ENCODE measurements at regions not wholly inside any gene's neighbourhood (a gene's known extent, or its start where the extent isn't known, plus 50 kb on each side); places are given as distances from the start of the nearest gene placed in this dataset.

- H3K27ac ChIP-seq (ENCODE audit: extremely low read length, insufficient read depth, low read length), result no peak overlapping the region
- CTCF ChIA-PET (ENCODE audit: low intra/inter-chr PET ratio, low total read pairs), result no interaction called here
- H4K20me1 ChIP-seq (ENCODE audit: insufficient read depth, low read length), result no peaks in the 10 kb centered on the region
- 7% methylated on average over 4 of the region's 4 CpGs for WGBS (ENCODE audit: low lambda C conversion rate)
- POLR2A ChIA-PET, result no interaction called here
- BruUV-seq (replicated peaks), result no TSS peak
- H3K9ac ChIP-seq (ENCODE audit: insufficient read depth, low read depth, low read length), result no peak overlapping the region
- no peak for DNase-seq (ENCODE audit: low spot score)
- no peak for ATAC-seq
- H3K9me3 ChIP-seq (ENCODE audit: low read length), result no peaks in the 10 kb centered on the region
- TF ChIP-seq KAT2B (IDR thresholded peaks at IDR 0.05; ENCODE audit: borderline replicate concordance, low read depth, low read length), result no peak
- peaks cover 0 to 22% of the 10 kb centered on the region in 2 experiments; a peak in 3 of 5 replicates for H3K27me3 ChIP-seq (ENCODE audit: control insufficient read depth in 1 of 2, insufficient read depth in 2 of 2, low read length in 2 of 2)
- no peak for FAIRE-seq
- H3K4me3 ChIP-seq (replicated peaks in 1 of 3; ENCODE audit: insufficient read depth in 1 of 3, low read depth in 2 of 3, low read length in 3 of 3), result no peak overlapping the region
- H3K79me2 ChIP-seq (ENCODE audit: insufficient read depth, low read length), result no peaks in the 10 kb centered on the region
- H3K4me2 ChIP-seq (ENCODE audit: low read depth, low read length), result no peak overlapping the region
- in situ Hi-C loops (cut with HindIII; ENCODE audit: extremely low pct_ligation_motif_present, low pct_unique_long_range_greater_than_20kb) (no loop called here), intact Hi-C loops (cut with micrococcal nuclease; ENCODE audit: unreplicated experiment) (no loop called here)
- H3K36me3 ChIP-seq (replicated peaks in 1 of 2; ENCODE audit: control insufficient read depth in 1 of 2, insufficient read depth in 2 of 2, low read length in 2 of 2), result no peaks in the 10 kb centered on the region
- H2AFZ ChIP-seq (ENCODE audit: low read length), result no peak overlapping the region
- no peaks in the 10 kb centered on the region for H3K4me1 ChIP-seq (ENCODE audit: insufficient read depth, low read length)
Observed at GRCh38 chr2:66324909-66325528, 109.9 kb upstream of the MEIS1 start.

GRCh38 chr2:66324356-66324755 lies 110.6 kb upstream of the MEIS1 start:
- Histone ChIP-seq H3K79me2 (ENCODE audit: insufficient read depth, low read length) (no peaks in the 10 kb centered on the region), H3K4me2 (ENCODE audit: low read depth, low read length) (no peak overlapping the region), H4K20me1 (ENCODE audit: insufficient read depth, low read length) (no peaks in the 10 kb centered on the region), H3K36me3 (replicated peaks in 1 of 2; ENCODE audit: control insufficient read depth in 1 of 2, insufficient read depth in 2 of 2, low read length in 2 of 2) (no peaks in the 10 kb centered on the region), H3K27me3 (ENCODE audit: control insufficient read depth in 1 of 2, insufficient read depth in 2 of 2, low read length in 2 of 2) (peaks cover 0 to 19% of the 10 kb centered on the region in 2 experiments; a peak in 3 of 5 replicates), H3K4me1 (ENCODE audit: insufficient read depth, low read length) (no peaks in the 10 kb centered on the region), H2AFZ (ENCODE audit: low read length) (no peak overlapping the region), H3K9me3 (ENCODE audit: low read length) (no peaks in the 10 kb centered on the region), H3K27ac (ENCODE audit: extremely low read length, insufficient read depth, low read length) (no peak overlapping the region), H3K4me3 (replicated peaks in 1 of 3; ENCODE audit: insufficient read depth in 1 of 3, low read depth in 2 of 3, low read length in 3 of 3) (no peak overlapping the region), H3K9ac (ENCODE audit: insufficient read depth, low read depth, low read length) (no peak overlapping the region)
- intact Hi-C loops (cut with micrococcal nuclease; ENCODE audit: unreplicated experiment) (no loop called here), in situ Hi-C loops (cut with HindIII; ENCODE audit: extremely low pct_ligation_motif_present, low pct_unique_long_range_greater_than_20kb) (no loop called here)
- no peak for ATAC-seq
- CTCF ChIA-PET (ENCODE audit: low intra/inter-chr PET ratio, low total read pairs), result no interaction called here
- FAIRE-seq, result no peak
- TF ChIP-seq ZNF451 (CRISPR knock-in tag; IDR thresholded peaks at IDR 0.05) (no peak), ZNF34 (CRISPR knock-in tag; IDR thresholded peaks at IDR 0.05; ENCODE audit: borderline replicate concordance) (no peak), ZNF225 (CRISPR knock-in tag; IDR thresholded peaks at IDR 0.05) (no peak), ZC3H4 (CRISPR knock-in tag; IDR thresholded peaks at IDR 0.05; ENCODE audit: borderline replicate concordance) (no peak), ZNF430 (CRISPR knock-in tag; IDR thresholded peaks at IDR 0.05) (no peak), BHLHE40 (IDR thresholded peaks at IDR 0.05; ENCODE audit: low read length) (no peak), SNRNP70 (IDR thresholded peaks at IDR 0.05; ENCODE audit: low read depth, low read length) (no peak), ZNF552 (CRISPR knock-in tag; IDR thresholded peaks at IDR 0.05; ENCODE audit: borderline replicate concordance) (no peak), ZIK1 (CRISPR knock-in tag; IDR thresholded peaks at IDR 0.05; ENCODE audit: borderline replicate concordance, low read depth) (no peak), ZNF343 (CRISPR knock-in tag; IDR thresholded peaks at IDR 0.05) (no peak), KAT2B (IDR thresholded peaks at IDR 0.05; ENCODE audit: borderline replicate concordance, low read depth, low read length) (no peak), ZNF121 (CRISPR knock-in tag; IDR thresholded peaks at IDR 0.05) (no peak), ZNF816 (CRISPR knock-in tag; IDR thresholded peaks at IDR 0.05; ENCODE audit: borderline replicate concordance) (no peak)
- TF ChIP-seq, protein P1, sequence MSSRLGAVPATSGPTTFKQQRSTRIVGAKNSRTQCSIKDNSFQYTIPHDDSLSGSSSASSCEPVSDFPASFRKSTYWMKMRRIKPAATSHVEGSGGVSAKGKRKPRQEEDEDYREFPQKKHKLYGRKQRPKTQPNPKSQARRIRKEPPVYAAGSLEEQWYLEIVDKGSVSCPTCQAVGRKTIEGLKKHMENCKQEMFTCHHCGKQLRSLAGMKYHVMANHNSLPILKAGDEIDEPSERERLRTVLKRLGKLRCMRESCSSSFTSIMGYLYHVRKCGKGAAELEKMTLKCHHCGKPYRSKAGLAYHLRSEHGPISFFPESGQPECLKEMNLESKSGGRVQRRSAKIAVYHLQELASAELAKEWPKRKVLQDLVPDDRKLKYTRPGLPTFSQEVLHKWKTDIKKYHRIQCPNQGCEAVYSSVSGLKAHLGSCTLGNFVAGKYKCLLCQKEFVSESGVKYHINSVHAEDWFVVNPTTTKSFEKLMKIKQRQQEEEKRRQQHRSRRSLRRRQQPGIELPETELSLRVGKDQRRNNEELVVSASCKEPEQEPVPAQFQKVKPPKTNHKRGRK (CRISPR knock-in tag; IDR thresholded peaks at IDR 0.05), result no peak
- TF ChIP-seq, protein P2, sequence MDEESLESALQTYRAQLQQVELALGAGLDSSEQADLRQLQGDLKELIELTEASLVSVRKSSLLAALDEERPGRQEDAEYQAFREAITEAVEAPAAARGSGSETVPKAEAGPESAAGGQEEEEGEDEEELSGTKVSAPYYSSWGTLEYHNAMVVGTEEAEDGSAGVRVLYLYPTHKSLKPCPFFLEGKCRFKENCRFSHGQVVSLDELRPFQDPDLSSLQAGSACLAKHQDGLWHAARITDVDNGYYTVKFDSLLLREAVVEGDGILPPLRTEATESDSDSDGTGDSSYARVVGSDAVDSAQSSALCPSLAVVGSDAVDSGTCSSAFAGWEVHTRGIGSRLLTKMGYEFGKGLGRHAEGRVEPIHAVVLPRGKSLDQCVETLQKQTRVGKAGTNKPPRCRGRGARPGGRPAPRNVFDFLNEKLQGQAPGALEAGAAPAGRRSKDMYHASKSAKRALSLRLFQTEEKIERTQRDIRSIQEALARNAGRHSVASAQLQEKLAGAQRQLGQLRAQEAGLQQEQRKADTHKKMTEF (CRISPR knock-in tag; IDR thresholded peaks at IDR 0.05), result no peak
- POLR2A ChIA-PET, result no interaction called here
- BruUV-seq (replicated peaks), result no TSS peak
- 39% methylated on average over 6 of the region's 6 CpGs for WGBS (ENCODE audit: low lambda C conversion rate)
- DNase-seq (ENCODE audit: low spot score), result no peak
